ENCODE measurements at regions not wholly inside any gene's neighbourhood (a gene's known extent, or its start where the extent isn't known, plus 50 kb on each side); places are given as distances from the start of the nearest gene placed in this dataset.

DNA sequence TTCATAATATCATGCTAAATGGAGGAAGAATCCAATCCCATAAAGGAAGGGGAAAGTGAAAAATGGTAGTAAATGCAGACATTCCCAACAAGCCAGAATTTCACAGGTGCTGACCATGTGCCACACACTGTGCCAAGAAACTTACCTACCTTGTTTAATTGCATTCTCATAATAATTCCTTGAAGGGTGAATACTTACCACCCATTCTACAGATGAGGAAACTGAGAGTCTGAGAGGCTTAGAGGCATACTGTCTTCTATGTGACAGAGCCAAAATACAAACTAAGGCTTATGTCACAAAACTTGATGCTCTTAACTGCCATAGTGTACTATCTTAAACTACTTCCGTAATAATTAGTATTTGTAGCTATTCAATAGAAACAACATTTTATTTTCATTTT lies 454.7 kb downstream of the UTRN start:
- TF ChIP-seq, protein P1, sequence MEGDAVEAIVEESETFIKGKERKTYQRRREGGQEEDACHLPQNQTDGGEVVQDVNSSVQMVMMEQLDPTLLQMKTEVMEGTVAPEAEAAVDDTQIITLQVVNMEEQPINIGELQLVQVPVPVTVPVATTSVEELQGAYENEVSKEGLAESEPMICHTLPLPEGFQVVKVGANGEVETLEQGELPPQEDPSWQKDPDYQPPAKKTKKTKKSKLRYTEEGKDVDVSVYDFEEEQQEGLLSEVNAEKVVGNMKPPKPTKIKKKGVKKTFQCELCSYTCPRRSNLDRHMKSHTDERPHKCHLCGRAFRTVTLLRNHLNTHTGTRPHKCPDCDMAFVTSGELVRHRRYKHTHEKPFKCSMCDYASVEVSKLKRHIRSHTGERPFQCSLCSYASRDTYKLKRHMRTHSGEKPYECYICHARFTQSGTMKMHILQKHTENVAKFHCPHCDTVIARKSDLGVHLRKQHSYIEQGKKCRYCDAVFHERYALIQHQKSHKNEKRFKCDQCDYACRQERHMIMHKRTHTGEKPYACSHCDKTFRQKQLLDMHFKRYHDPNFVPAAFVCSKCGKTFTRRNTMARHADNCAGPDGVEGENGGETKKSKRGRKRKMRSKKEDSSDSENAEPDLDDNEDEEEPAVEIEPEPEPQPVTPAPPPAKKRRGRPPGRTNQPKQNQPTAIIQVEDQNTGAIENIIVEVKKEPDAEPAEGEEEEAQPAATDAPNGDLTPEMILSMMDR (IDR thresholded peaks at IDR 0.05) = no peak
- no peak for TF ChIP-seq EZH2 (IDR thresholded peaks at IDR 0.05; ENCODE audit: borderline replicate concordance, insufficient read depth, low read depth, low read length, poor library complexity, severe bottlenecking)
